Astrocyte (in vitro differentiated cells and primary cell): ENCODE measurements at regions not wholly inside any gene's neighbourhood (a gene's known extent, or its start where the extent isn't known, plus 50 kb on each side); places are given as distances from the start of the nearest gene placed in this dataset.

Experiments
- DNase-seq: peaks from one replicate; pipeline ENCODE4 v3.0.0-alpha.2; 2010; ENCODE audit warnings: low read depth
- FAIRE-seq: peaks from 2 replicates; lab custom pipeline; 2011; peaks lifted over from hg19 to GRCh38; lab: Jason Lieb, UNC
- H2AFZ ChIP-seq: 2 replicates; pipeline ENCODE4 v1.6.0; 2012; ENCODE audit warnings: low read depth, low read length, inconsistent platforms
- H3K27ac ChIP-seq: 2 replicates; pipeline ENCODE4 v1.5.1; 2011; ENCODE audit warnings: low read depth, low read length, inconsistent platforms
- H3K27me3 ChIP-seq: 2 replicates; pipeline ENCODE4 v1.6.0; 2011; ENCODE audit warnings: low read length, inconsistent platforms; ENCODE audit not compliant: insufficient read depth
- H3K36me3 ChIP-seq: 2 replicates; pipeline ENCODE4 v1.5.1; 2011; ENCODE audit warnings: low read length, inconsistent platforms; ENCODE audit not compliant: insufficient read depth
- H3K4me1 ChIP-seq: 2 replicates; pipeline ENCODE4 v1.5.1; 2011; ENCODE audit warnings: low read length, inconsistent platforms; ENCODE audit not compliant: insufficient read depth
- H3K4me2 ChIP-seq: 2 replicates; pipeline ENCODE4 v1.6.0; 2012; ENCODE audit warnings: low read length, inconsistent platforms
- H3K4me3 ChIP-seq: 2 replicates; pipeline ENCODE4 v1.5.1; 2011; ENCODE audit warnings: low read depth, mild to moderate bottlenecking, low read length, inconsistent platforms; ENCODE audit not compliant: insufficient read depth
- H3K79me2 ChIP-seq: 2 replicates; pipeline ENCODE4 v1.6.0; 2012; ENCODE audit warnings: mild to moderate bottlenecking, low read length, inconsistent platforms; ENCODE audit not compliant: insufficient read depth
- H3K9ac ChIP-seq: 2 replicates; pipeline ENCODE4 v1.6.0; 2012; ENCODE audit warnings: mild to moderate bottlenecking, low read length, inconsistent platforms
- H3K9me3 ChIP-seq: 2 replicates; pipeline ENCODE4 v1.5.1; 2012; ENCODE audit warnings: low read depth, mild to moderate bottlenecking, low read length, inconsistent platforms; ENCODE audit not compliant: insufficient read depth
- H4K20me1 ChIP-seq: 2 replicates; pipeline ENCODE4 v1.6.0; 2012; ENCODE audit warnings: low read length, inconsistent platforms; ENCODE audit not compliant: insufficient read depth
- H3K27ac Mint-ChIP-seq: one replicate; pipeline ENCODE4 v1.8.0; 2021; ENCODE audit warnings: mild to moderate bottlenecking, mixed read lengths; ENCODE audit not compliant: unreplicated experiment
- H3K27me3 Mint-ChIP-seq: one replicate; pipeline ENCODE4 v1.8.0; 2021; ENCODE audit warnings: low read depth, mixed read lengths; ENCODE audit not compliant: unreplicated experiment
- H3K36me3 Mint-ChIP-seq: one replicate; pipeline ENCODE4 v1.8.0; 2021; ENCODE audit warnings: low read depth, mixed read lengths; ENCODE audit not compliant: unreplicated experiment
- H3K4me1 Mint-ChIP-seq: one replicate; pipeline ENCODE4 v1.8.0; 2021; ENCODE audit warnings: low read depth, mixed read lengths; ENCODE audit not compliant: unreplicated experiment
- H3K4me3 Mint-ChIP-seq: one replicate; pipeline ENCODE4 v1.8.0; 2021; ENCODE audit warnings: mild to moderate bottlenecking, moderate library complexity, mixed read lengths; ENCODE audit not compliant: unreplicated experiment
- H3K9me3 Mint-ChIP-seq: one replicate; pipeline ENCODE4 v1.8.0; 2021; ENCODE audit warnings: mild to moderate bottlenecking, mixed read lengths; ENCODE audit not compliant: unreplicated experiment
- EZH2 ChIP-seq: IDR thresholded peaks from 2 replicates; pipeline ENCODE4 v1.6.1; 2012; ENCODE audit warnings: mild to moderate bottlenecking, low read length, inconsistent platforms; ENCODE audit not compliant: insufficient read depth
- TF ChIP-seq, protein P1 (sequence below): IDR thresholded peaks from 2 replicates; pipeline ENCODE4 v1.5.1; 2011; ENCODE audit warnings: low read depth, mild to moderate bottlenecking, inconsistent platforms, low read length, moderate library complexity; ENCODE audit not compliant: insufficient read depth

GRCh38 chr2:63772061-63772460 lies 69.6 kb upstream of the UGP2 start:
- H3K79me2 ChIP-seq, result no peaks in the 10 kb centered on the region
- Mint-ChIP-seq H3K36me3 (peaks cover 2% of the 10 kb centered on the region), H3K4me3 (no peak overlapping the region), H3K4me1 (peaks cover 12% of the 10 kb centered on the region), H3K9me3 (no peaks in the 10 kb centered on the region), H3K27me3 (no peaks in the 10 kb centered on the region), H3K27ac (peak overlapping the region; percentile 53)
- H3K4me2 ChIP-seq, result no peak overlapping the region
- H3K9ac ChIP-seq, result no peak overlapping the region
- FAIRE-seq, result no peak
- H2AFZ ChIP-seq, result no peak overlapping the region
- H4K20me1 ChIP-seq, result no peaks in the 10 kb centered on the region
- no peaks in the 10 kb centered on the region for H3K27me3 ChIP-seq
- no peak overlapping the region for H3K4me3 ChIP-seq
- no peak for TF ChIP-seq EZH2
- TF ChIP-seq, protein P1, sequence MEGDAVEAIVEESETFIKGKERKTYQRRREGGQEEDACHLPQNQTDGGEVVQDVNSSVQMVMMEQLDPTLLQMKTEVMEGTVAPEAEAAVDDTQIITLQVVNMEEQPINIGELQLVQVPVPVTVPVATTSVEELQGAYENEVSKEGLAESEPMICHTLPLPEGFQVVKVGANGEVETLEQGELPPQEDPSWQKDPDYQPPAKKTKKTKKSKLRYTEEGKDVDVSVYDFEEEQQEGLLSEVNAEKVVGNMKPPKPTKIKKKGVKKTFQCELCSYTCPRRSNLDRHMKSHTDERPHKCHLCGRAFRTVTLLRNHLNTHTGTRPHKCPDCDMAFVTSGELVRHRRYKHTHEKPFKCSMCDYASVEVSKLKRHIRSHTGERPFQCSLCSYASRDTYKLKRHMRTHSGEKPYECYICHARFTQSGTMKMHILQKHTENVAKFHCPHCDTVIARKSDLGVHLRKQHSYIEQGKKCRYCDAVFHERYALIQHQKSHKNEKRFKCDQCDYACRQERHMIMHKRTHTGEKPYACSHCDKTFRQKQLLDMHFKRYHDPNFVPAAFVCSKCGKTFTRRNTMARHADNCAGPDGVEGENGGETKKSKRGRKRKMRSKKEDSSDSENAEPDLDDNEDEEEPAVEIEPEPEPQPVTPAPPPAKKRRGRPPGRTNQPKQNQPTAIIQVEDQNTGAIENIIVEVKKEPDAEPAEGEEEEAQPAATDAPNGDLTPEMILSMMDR, result no peak
- no peak overlapping the region for H3K27ac ChIP-seq
- H3K9me3 ChIP-seq, result no peaks in the 10 kb centered on the region
- DNase-seq, result no peak
- no peaks in the 10 kb centered on the region for H3K4me1 ChIP-seq
- H3K36me3 ChIP-seq, result no peaks in the 10 kb centered on the region

GRCh38 chr2:63775191-63775590 lies 66.5 kb upstream of the UGP2 start:
- Histone ChIP-seq H3K9me3 (no peaks in the 10 kb centered on the region), H2AFZ (no peak overlapping the region), H4K20me1 (no peaks in the 10 kb centered on the region), H3K27me3 (no peaks in the 10 kb centered on the region), H3K4me2 (no peak overlapping the region), H3K27ac (no peak overlapping the region), H3K9ac (no peak overlapping the region), H3K79me2 (no peaks in the 10 kb centered on the region), H3K4me1 (no peaks in the 10 kb centered on the region), H3K36me3 (no peaks in the 10 kb centered on the region), H3K4me3 (no peak overlapping the region)
- Mint-ChIP-seq H3K27me3 (no peaks in the 10 kb centered on the region), H3K9me3 (no peaks in the 10 kb centered on the region), H3K4me3 (no peak overlapping the region), H3K27ac (no peak overlapping the region), H3K36me3 (peaks cover 2% of the 10 kb centered on the region), H3K4me1 (peaks cover 7% of the 10 kb centered on the region)
- DNase-seq (no peak), FAIRE-seq (no peak)
- TF ChIP-seq EZH2, result no peak
- TF ChIP-seq, protein P1, result no peak

DNA sequence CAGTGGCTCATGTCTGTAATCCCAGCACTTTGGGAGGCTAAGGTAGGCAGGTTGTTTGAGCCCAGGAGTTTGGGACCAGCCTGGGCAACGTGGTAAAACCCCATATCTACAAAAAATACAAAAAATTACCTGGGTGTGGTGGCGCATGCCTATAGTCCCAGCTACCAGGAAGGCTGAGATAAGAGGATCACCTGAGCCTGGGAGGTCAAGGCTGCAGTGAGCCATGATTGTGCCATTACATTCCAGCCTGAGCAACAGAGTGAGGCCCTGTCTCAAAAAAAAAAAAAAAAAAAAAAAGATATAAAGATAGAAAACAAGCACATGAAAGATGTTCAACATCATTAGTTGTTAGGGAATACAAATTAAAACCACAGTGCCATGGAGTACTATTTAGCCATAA lies 65.3 kb upstream of the UGP2 start:
- TF ChIP-seq EZH2, result no peak
- TF ChIP-seq, protein P1, result no peak
- H3K9ac ChIP-seq, result no peak overlapping the region
- no peaks in the 10 kb centered on the region for H3K36me3 ChIP-seq
- H3K4me3 Mint-ChIP-seq, result no peak overlapping the region
- H3K4me1 Mint-ChIP-seq, result peaks cover 13% of the 10 kb centered on the region
- no peaks in the 10 kb centered on the region for H3K27me3 ChIP-seq
- peaks cover 2% of the 10 kb centered on the region for H3K36me3 Mint-ChIP-seq
- no peaks in the 10 kb centered on the region for H3K27me3 Mint-ChIP-seq
- no peaks in the 10 kb centered on the region for H3K9me3 ChIP-seq
- no peak overlapping the region for H2AFZ ChIP-seq
- H4K20me1 ChIP-seq, result no peaks in the 10 kb centered on the region
- no peak for DNase-seq
- FAIRE-seq, result no peak
- H3K4me2 ChIP-seq, result no peak overlapping the region
- no peaks in the 10 kb centered on the region for H3K4me1 ChIP-seq
- no peak overlapping the region for H3K27ac ChIP-seq
- no peak overlapping the region for H3K27ac Mint-ChIP-seq
- no peaks in the 10 kb centered on the region for H3K79me2 ChIP-seq
- H3K4me3 ChIP-seq, result no peak overlapping the region
- no peaks in the 10 kb centered on the region for H3K9me3 Mint-ChIP-seq
